Upper lobe of left lung (tissue), 4 donors: ENCODE measurements at regions not wholly inside any gene's neighbourhood (a gene's known extent, or its start where the extent isn't known, plus 50 kb on each side); places are given as distances from the start of the nearest gene placed in this dataset.

ENCODE experiments used
- EP300 ChIP-seq, 4 donors: sonication (generic); formaldehyde crosslinking; IDR thresholded peaks; one replicate each; pipeline ENCODE4 v1.5.1; 2017; ENCODE audit warnings: antibody characterized with exemption in 4 of 4, control low read depth in 2 of 4
- POLR2A ChIP-seq, 4 donors: fragments of 450-650 bp; IDR thresholded peaks; one replicate each; pipeline ENCODE4 v1.5.1; 2016 to 2017; ENCODE audit warnings: antibody characterized with exemption in 4 of 4, mild to moderate bottlenecking in 2 of 4
- POLR2AphosphoS5 ChIP-seq, 2 donors: sonication (generic); formaldehyde crosslinking; IDR thresholded peaks; one replicate each; pipeline ENCODE4 v1.5.1; 2017; ENCODE audit warnings: antibody characterized with exemption in 2 of 2
- TF ChIP-seq, protein P1 (sequence below), 6 experiments: fragments of 450-650 bp in 4 of 6; fragments of 200-600 bp in 2 of 6; sonication (generic) in 2 of 6; IDR thresholded peaks; one replicate each; pipeline ENCODE4 v1.5.1; 2016 to 2019; ENCODE audit warnings: antibody characterized with exemption in 6 of 6

DNA sequence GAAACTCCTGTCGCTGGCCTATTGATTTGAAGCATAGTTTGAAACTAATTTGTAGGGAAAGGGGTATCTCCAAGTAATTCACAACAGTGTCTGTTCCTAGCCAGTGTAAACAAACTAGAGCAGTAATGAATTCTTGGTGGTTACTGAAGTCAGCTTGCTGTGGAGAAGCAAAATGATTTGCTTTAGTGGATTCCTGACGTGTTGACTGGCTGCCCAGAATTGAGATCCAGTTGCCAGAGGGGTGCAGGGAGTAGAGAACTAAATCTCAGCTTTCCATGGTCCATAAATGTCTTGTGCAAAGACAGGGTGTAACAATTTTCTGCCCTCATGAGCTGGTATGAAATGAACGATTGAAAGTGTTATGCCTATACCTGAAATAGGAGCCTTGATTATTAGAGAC is 382.5 kb upstream of the KIRREL3 start:
- TF ChIP-seq, protein P1, sequence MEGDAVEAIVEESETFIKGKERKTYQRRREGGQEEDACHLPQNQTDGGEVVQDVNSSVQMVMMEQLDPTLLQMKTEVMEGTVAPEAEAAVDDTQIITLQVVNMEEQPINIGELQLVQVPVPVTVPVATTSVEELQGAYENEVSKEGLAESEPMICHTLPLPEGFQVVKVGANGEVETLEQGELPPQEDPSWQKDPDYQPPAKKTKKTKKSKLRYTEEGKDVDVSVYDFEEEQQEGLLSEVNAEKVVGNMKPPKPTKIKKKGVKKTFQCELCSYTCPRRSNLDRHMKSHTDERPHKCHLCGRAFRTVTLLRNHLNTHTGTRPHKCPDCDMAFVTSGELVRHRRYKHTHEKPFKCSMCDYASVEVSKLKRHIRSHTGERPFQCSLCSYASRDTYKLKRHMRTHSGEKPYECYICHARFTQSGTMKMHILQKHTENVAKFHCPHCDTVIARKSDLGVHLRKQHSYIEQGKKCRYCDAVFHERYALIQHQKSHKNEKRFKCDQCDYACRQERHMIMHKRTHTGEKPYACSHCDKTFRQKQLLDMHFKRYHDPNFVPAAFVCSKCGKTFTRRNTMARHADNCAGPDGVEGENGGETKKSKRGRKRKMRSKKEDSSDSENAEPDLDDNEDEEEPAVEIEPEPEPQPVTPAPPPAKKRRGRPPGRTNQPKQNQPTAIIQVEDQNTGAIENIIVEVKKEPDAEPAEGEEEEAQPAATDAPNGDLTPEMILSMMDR (IDR thresholded peaks at IDR 0.05), result no peak
- no peak for TF ChIP-seq POLR2A (IDR thresholded peaks at IDR 0.05)
- TF ChIP-seq POLR2AphosphoS5 (IDR thresholded peaks at IDR 0.05), result no peak
- no peak for TF ChIP-seq EP300 (IDR thresholded peaks at IDR 0.05)
